HG03439 (cell line): ENCODE measurements at regions not wholly inside any gene's neighbourhood (a gene's known extent, or its start where the extent isn't known, plus 50 kb on each side); places are given as distances from the start of the nearest gene placed in this dataset.
"Not testable (repeated sequence)": the region's sequence is repeated elsewhere in the genome, so short reads cannot be mapped to it uniquely, and the experiment has no call there.

ENCODE experiments used
- ATAC-seq: cut with Tn5 transposase; IDR thresholded peaks from one replicate; pipeline ENCODE4 v1.9.1; 2021; ENCODE audit warnings: mild to moderate bottlenecking, moderate library complexity; ENCODE audit not compliant: unreplicated experiment

GRCh38 chr6:6747371-6747770 is 158.9 kb downstream of the LY86 start:
- no peak for ATAC-seq

DNA sequence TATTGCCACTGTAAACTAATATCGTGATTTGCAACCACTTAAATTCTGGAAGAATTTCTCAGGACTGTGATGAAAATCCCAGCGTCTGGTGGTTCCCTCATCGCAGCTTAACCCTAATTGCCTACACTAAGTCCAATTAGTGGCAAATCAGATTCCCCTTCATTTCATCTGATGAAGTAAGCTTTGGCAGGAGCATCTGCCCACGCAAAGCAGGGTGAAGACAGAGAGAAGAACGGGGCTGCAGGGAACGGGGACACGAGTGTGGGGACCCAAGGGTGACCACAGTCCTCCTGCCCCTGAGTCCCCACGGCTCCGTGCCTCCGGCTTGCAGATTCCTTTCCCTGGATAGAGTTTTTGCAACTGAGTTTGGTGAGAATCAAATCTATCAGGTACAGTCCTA is 159.5 kb downstream of the LY86 start:
- ATAC-seq: no peak

- no peak for ATAC-seq
Observed at GRCh38 chr6:6749702-6750491, 161.4 kb downstream of the LY86 start.

DNA sequence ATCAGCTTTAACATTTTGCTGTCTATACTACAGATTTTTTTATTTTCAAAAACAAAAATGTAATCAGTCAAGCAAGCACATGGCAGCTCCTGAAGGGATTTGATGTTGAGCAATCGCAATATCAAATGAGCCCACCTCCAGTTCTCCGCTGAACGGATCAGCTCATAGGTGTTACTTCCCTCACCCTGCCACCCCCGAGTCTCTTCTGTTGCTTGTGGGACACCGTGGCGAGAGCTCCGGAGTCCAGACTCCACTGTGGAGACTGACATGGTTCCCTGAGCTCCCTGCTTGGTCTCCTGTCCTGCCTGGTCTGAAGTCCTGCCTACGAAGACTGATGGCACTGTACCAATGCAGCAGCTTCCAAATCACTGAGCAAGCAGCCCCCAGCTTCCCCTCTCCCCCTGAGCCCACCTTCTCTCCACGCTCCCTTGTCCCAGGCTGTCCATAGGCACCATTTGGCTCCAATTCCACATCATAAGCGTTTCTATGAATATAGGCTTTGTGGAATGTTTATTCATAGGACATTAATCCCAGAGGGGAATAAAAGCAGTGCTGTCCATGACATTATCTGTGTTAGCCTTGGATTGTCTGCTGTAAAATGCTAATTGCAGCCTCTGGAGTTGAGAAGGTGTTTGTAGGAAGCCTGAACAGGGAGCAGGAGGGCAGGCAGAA is 162.2 kb downstream of the LY86 start:
- no peak for ATAC-seq

DNA sequence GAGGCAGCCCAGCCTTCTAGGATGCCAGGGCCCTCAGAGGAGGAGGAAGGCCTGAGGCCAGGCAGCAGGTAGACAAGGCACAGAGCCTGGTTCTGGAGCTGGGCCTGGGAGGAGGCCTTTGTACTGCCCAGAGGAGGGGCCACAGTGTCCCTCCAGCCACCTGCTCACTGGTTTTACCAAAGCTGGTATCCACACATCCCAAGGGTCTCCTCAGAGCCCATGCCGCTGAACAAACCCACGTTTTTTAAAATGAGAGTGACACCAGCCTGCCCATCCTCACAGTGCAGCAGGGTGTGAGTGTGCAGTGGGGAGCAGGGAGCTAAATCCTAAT is 162.7 kb downstream of the LY86 start:
- ATAC-seq: no peak

DNA sequence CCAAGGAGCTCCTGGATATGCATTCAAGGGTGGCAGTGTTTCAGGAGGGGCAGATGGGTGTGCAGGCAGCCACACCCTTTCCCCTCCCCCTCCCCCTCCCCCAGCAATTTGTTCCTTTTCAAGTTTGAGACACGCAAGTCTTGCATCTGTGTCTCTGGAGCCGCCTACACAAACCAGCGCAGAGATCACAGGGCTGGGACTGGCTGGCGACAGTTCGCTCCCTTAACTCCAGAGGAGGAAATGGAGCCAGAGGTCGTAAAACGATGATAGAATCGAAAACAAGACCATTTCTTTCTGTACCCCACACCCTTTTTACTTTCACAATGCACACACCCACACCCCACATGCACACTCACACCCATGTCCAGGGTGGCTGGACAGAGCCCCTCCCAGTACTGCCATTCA is 163.1 kb downstream of the LY86 start:
- ATAC-seq: no peak

DNA sequence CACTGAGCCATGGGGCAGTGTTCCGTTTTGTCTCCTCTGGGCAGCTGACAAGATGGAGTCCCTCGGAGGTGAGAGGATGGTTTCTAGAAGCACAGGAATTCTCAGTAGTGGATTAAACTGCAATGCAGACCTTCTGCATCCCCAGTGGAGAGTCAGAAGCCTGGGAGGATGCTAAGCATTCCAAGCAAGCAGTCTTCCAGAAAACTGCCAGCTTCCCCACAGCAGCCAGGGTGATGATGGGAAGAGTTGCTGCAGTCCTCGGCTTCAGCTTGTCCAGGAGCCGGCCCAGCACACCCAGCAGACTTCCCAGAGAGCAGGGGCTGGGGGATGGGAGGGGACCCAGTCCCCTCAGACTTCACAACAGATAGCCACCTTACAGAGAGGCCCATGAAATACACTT is 163.6 kb downstream of the LY86 start:
- ATAC-seq: no peak

DNA sequence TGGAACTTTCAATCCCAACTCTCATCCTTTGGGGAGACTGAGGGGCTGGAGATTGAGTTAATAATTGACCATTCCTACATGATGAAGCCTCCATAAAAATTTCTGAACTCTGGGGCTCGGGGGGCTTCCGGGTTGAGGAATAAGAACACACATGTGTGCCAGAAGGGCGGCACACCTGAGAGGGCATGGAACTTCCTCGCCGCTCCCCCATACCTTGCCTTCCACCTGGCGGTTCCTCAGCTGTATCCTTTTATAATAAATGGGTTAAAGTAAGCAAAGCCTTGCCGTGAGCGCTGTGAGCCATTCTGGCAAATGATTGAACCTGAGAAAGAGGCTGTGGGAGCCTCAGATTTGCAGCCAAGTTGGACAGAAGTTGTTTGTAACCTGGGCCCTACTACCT is 164.8 kb downstream of the LY86 start:
- ATAC-seq: no peak

GRCh38 chr6:6756526-6756925 is 168.0 kb downstream of the LY86 start:
- ATAC-seq: no peak

DNA sequence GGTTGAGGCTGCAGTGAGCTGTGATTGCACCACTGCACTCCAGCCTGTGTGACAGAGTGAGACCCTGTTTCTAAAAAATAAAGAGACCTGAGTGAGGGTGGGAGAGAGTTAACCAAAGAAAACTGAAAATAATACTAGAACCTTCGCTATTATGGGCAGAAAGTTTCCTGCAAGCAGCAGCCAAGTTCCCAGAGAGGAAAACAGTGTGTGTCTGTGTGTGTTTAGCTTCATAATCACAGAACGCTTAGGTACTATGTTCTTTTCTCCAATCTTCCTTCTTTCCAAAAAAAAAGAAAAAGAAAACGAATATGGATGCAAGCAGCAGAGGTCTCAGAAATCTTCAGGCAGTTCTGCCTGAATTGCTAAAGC is 170.0 kb downstream of the LY86 start:
- no peak for ATAC-seq

DNA sequence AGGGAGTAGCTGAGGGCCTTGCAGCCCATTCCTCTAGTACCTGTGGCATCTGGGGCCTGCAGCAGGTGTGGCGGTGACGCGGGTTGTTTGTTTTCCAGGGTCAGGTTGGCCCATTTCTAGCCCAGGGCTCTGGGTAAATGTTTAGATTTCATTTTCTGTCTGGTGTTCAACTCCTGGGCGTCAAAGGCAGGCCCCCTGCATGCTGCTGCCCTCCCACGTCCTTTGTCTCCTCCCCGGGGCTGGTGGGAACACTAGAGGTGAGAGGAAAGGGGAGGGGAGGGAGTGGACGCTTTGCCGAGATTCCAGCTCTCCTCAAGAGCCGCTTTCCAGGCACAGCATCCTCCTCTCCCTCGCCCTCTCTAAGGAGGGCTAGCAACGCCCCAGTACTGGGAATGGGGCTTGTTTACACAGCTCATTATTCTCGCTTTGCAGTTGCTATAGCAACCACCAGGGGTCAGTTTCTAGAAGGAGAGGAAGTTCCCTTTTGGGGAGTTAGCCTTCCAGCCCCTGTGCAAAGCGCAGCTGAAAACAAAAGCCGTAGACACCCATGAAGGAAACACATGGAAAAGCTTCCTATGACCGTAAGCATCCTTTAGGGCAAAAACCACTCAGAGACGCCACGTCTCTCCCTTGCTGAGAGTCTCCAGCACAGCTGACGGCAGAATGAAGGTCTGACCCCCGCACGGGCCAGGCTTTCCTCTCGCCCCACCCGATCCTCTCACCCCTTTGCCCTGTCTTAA is 170.6 kb downstream of the LY86 start:
- no peak for ATAC-seq

DNA sequence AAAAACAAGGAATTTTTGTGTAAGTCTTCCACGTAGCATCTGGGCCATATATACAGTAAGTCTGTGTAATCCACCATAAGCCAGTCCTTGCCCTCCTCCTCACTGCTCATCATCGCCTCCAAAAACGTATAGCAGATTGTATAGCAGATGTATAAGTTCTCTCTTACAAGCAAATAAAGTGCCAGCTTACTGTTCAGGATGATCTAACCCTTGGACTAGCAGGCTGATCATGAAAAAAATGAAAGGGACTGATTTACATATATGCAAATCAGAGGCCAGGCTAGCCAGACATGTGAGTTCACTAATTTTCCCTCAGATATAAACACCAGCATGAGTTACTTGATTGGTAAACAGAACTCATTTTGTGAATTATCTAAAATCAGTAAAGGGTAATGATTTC is 171.5 kb downstream of the LY86 start:
- no peak for ATAC-seq

DNA sequence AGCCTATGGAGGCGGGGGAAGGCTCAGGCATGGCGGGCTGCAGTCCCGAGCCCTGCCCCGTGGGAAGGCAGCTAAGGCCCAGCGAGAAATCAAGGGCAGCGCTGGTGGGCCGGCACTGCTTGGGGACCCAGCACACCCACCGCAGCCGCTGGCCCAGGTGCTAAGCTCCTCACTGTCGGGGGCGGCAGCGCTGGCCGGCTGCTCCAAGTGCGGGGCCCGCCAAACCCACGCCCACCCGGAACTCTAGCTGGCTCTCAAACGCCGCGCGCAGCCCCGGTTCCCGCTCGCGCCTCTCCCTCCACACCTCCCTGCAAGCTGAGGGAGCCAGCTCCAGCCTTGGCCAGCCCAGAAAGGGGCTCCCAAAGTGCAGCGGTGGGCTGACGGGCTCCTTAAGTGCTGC is 174.0 kb downstream of the LY86 start:
- ATAC-seq: not testable (repeated sequence)

- ATAC-seq: no peak
Observed at GRCh38 chr6:6764764-6765434, 176.4 kb downstream of the LY86 start.

DNA sequence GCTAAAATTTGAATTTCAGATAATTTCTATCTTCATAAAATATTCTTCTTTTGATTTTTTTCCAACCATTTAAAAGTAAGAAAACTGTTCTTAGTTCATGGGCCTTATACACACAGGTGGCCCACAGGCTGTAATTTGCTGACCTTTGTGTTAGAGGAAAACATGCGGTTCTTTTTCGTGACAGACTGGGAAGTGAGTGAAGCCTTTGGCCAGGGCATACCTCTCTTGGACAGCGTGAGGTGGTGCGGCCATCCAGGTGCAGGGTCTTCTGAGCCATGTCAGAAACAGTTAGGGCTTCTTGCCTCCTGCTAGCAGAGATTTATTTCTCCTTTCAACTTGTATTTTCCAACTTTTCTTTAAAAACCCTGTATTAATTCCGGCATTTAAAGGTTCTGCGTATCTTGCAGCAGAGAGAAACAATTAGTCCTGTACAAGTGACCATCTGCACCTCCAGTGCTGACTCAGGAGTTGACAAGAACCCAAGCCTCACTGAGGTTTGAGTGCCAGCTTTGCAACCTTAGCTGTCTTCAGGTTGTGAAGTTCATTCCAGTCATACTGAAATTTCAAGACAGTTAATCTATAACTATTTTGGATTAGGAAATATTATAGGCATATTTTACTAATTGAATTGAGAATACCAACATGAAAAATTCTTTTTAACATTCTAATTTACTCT is 177.8 kb downstream of the LY86 start:
- ATAC-seq: no peak

DNA sequence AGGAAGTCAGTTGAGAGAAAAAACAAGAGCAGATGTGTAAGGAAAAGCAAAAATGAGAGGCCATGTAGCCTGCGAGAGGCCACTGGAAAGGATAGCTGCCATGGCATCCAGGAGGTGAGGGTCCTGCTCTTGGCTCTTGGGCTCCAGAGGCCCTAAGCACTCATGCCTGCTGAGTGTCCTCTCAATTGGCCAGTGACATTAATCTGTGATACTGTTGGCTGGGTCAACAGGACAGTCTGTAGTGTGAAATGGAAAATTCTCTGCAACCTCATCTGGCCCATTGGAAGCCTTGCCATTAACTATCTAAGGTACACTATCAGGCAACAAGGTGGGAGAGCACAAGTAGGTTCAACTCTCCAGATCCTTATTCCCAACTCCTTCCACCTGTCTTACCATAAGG is 180.9 kb downstream of the LY86 start:
- no peak for ATAC-seq

- ATAC-seq: no peak
Observed at GRCh38 chr6:6771224-6771945, 182.9 kb downstream of the LY86 start.

GRCh38 chr6:6771964-6772363 is 183.4 kb downstream of the LY86 start:
- no peak for ATAC-seq

DNA sequence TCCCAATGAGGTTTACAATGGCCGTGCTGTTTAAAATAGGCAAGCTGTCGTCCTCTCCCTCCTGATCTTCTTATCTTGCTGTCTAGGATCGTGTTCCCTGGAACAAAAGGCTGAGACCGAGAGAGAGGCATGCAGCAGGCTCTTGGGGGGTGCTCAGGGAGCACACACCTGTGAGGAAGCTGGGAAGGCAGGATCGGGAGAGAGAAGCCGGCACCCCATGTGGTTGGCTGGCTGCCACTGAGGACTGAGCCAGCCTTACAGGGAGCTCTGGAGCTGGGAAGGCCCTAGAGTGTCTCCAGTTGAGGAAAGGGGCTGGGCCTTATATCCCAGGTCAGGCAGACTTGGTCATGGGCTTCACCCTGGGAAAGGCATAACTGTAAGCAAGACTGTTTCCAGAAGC is 184.2 kb downstream of the LY86 start:
- no peak for ATAC-seq

DNA sequence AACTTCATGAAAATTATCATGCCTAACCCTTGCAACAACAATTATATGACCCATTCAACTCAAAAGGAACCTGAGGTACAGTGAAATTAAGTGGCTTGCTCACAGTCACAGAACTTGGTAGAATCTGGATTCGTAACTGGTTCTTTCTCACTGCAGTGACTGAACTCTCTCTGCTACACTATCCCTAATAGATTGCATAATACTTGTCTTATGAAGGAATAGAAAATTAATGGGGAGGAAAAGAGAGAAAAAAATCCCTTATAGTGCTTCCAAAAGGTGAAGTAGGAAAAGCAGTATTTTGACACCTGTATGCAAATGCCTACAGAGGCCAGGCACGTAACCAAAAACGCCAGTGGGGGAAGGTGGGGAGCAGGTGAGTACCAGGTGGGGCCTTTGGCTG is 186.6 kb downstream of the LY86 start:
- no peak for ATAC-seq
